ENCODE measurements at regions not wholly inside any gene's neighbourhood (a gene's known extent, or its start where the extent isn't known, plus 50 kb on each side); places are given as distances from the start of the nearest gene placed in this dataset.

GRCh38 chr16:86835982-86836381, 257.6 kb downstream of the FOXL1 start:
- Histone ChIP-seq H2AFZ (ENCODE audit: low read length) (no peak overlapping the region), H4K20me1 (ENCODE audit: insufficient read depth, low read length) (no peaks in the 10 kb centered on the region), H3K4me2 (ENCODE audit: low read length) (no peak overlapping the region), H3K4me1 (ENCODE audit: insufficient read depth, low read length, poor library complexity, severe bottlenecking) (no peaks in the 10 kb centered on the region), H3K9me3 (ENCODE audit: low read length) (no peaks in the 10 kb centered on the region), H3K4me3 (ENCODE audit: low read depth, low read length, poor library complexity, severe bottlenecking) (no peak overlapping the region), H3K9me2 (ENCODE audit: insufficient read depth, low read length) (no peaks in the 10 kb centered on the region), H3K36me3 (ENCODE audit: insufficient read depth, low read length) (no peaks in the 10 kb centered on the region), H3K27ac (ENCODE audit: low read depth, low read length, poor library complexity, severe bottlenecking) (no peak overlapping the region), H3K79me2 (ENCODE audit: insufficient read depth, low read depth, low read length) (no peaks in the 10 kb centered on the region)
- POLR2A ChIA-PET = no interaction called here
- no peak for TF ChIP-seq EZH2phosphoT487 (IDR thresholded peaks at IDR 0.05; ENCODE audit: borderline replicate concordance, low read depth, low read length)
- TF ChIP-seq CTCF (conservative IDR thresholded peaks at IDR 0.05; ENCODE audit: low read length) = no peak
- no peak for DNase-seq (ENCODE audit: low spot score)
- BruUV-seq (replicated peaks) = no TSS peak
- intact Hi-C loops (cut with micrococcal nuclease; ENCODE audit: unreplicated experiment) = no loop called here
- CTCF ChIA-PET (ENCODE audit: unreplicated experiment) = no interaction called here

GRCh38 chr16:86836503-86837129, 258.3 kb downstream of the FOXL1 start:
- H3K4me2 ChIP-seq (ENCODE audit: low read length) = no peak overlapping the region
- BruUV-seq (replicated peaks) = no TSS peak

More at GRCh38 chr16:86836503-86837129, 258.3 kb downstream of the FOXL1 start:
- Histone ChIP-seq H3K4me3 (ENCODE audit: low read depth, low read length, poor library complexity, severe bottlenecking) (no peak overlapping the region), H2AFZ (ENCODE audit: low read length) (no peak overlapping the region), H3K36me3 (ENCODE audit: insufficient read depth, low read length) (no peaks in the 10 kb centered on the region), H3K4me1 (ENCODE audit: insufficient read depth, low read length, poor library complexity, severe bottlenecking) (no peaks in the 10 kb centered on the region), H3K9me3 (ENCODE audit: low read length) (no peaks in the 10 kb centered on the region), H3K27ac (ENCODE audit: low read depth, low read length, poor library complexity, severe bottlenecking) (no peak overlapping the region), H3K79me2 (ENCODE audit: insufficient read depth, low read depth, low read length) (no peaks in the 10 kb centered on the region), H4K20me1 (ENCODE audit: insufficient read depth, low read length) (no peaks in the 10 kb centered on the region), H3K9me2 (ENCODE audit: insufficient read depth, low read length) (no peaks in the 10 kb centered on the region)
- intact Hi-C loops (cut with micrococcal nuclease; ENCODE audit: unreplicated experiment) = no loop called here
- no peak for DNase-seq (ENCODE audit: low spot score)
- TF ChIP-seq CTCF (conservative IDR thresholded peaks at IDR 0.05; ENCODE audit: low read length) = no peak
- ChIA-PET CTCF (ENCODE audit: unreplicated experiment) (no interaction called here), POLR2A (interaction anchor here (0.7 kb wide), 1 partner anchor 213 kb away, joined by 4 read pairs; no protein-coding TSS in a partner anchor)

Data from OCI-LY7 (cell line).